NT2/D1 (cell line): ENCODE measurements at regions not wholly inside any gene's neighbourhood (a gene's known extent, or its start where the extent isn't known, plus 50 kb on each side); places are given as distances from the start of the nearest gene placed in this dataset.

Experiments used
- SUZ12 ChIP-seq: IDR thresholded peaks from 2 replicates; pipeline ENCODE4 v1.6.1; 2011; ENCODE audit not compliant: insufficient read length, insufficient read depth; ENCODE audit errors: extremely low read depth
- YY1 ChIP-seq: IDR thresholded peaks from 2 replicates; pipeline ENCODE4 v1.6.1; 2011; ENCODE audit not compliant: insufficient read length, insufficient read depth
- ZNF274 ChIP-seq: IDR thresholded peaks from 2 replicates; pipeline ENCODE4 v1.6.1; 2011; ENCODE audit warnings: mild to moderate bottlenecking, low read depth, low read length

DNA sequence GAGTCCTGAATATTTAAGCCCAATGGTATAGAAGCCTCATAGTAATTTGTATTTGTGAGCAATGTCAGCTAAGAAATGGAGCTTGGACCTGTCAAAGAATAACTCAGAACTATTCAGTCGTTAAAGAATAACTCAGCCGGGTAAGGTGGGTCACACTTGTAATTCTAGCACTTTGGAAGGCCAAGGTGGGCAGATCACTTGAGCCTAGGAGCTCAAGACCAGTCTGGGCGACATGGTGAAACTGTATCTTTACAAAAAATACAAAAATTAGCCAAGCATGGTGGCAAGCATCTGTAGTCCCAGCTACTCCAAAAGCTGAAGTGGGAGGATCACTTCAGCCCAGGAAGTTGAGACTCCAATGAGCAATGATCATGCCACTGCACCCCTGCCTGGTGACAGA is 1526.5 kb downstream of the LRRC4C start:
- TF ChIP-seq YY1 = no peak
- no peak for TF ChIP-seq SUZ12
- TF ChIP-seq ZNF274 = no peak
